B cell (primary cell): ENCODE measurements at regions not wholly inside any gene's neighbourhood (a gene's known extent, or its start where the extent isn't known, plus 50 kb on each side); places are given as distances from the start of the nearest gene placed in this dataset.

Experiments used
- ATAC-seq: fragments of 200-7000 bp; cut with Tn5 transposase; one replicate; pipeline ENCODE4 v1.10.0; 2021; ENCODE audit warnings: low read depth, mild to moderate bottlenecking, moderate number of reproducible peaks, moderate library complexity
- CTCF ChIA-PET: fragments of 350-600 bp; sonication (Branson Sonifier 250); formaldehyde crosslinking; loops from one replicate; lab custom pipeline; 2021; ENCODE audit warnings: antibody characterized with exemption, inconsistent platforms; lab: Charles Lee
- POLR2A ChIA-PET: fragments of 350-600 bp; sonication (Branson Sonifier 250); formaldehyde crosslinking; loops from one replicate; lab custom pipeline; 2021; ENCODE audit warnings: antibody characterized with exemption; lab: Charles Lee
- DNase-seq: peaks from one replicate; pipeline ENCODE4 v3.0.0; 2013
- H2AFZ ChIP-seq: 2 replicates; pipeline ENCODE4 v1.6.1; 2012; ENCODE audit warnings: mild to moderate bottlenecking, low read depth, low read length; ENCODE audit not compliant: insufficient read depth, poor library complexity, severe bottlenecking
- H3K27ac ChIP-seq, 2 donors: 1 replicate in 1 of 2; 2 replicates in 1 of 2; pipeline ENCODE4 v1.5.1; 2012 to 2013; ENCODE audit warnings: low read length in 2 of 2, mild to moderate bottlenecking in 2 of 2, moderate library complexity in 1 of 2
- H3K27me3 ChIP-seq, 4 experiments: fragments of 200-600 bp in 1 of 4; sonication (generic) in 1 of 4; replicated peaks in 1 of 4; 1 replicate in 2 of 4; 2 replicates in 2 of 4; pipeline versions ENCODE4 v1.6.1 to v1.7.0; 2013 to 2016; ENCODE audit warnings: low read length in 3 of 4, mild to moderate bottlenecking in 2 of 4, mixed read lengths in 1 of 4, moderate library complexity in 1 of 4; ENCODE audit not compliant: insufficient read depth in 4 of 4, control insufficient read depth in 3 of 4; ENCODE audit errors: control extremely low read depth in 1 of 4
- H3K36me3 ChIP-seq, 2 experiments: replicated peaks in 1 of 2; 1 replicate in 1 of 2; 2 replicates in 1 of 2; pipeline versions ENCODE4 v1.6.1 to v1.7.1; 2013; ENCODE audit warnings: low read length in 1 of 2; ENCODE audit not compliant: insufficient read depth in 2 of 2, control insufficient read depth in 1 of 2; ENCODE audit errors: control extremely low read depth in 1 of 2, extremely low read depth in 1 of 2
- H3K4me1 ChIP-seq, 2 donors: fragments of 200-600 bp in 1 of 2; sonication (generic) in 1 of 2; 1 replicate in 1 of 2; 2 replicates in 1 of 2; pipeline versions ENCODE4 v1.5.1 to v1.6.1; 2013 to 2017; ENCODE audit warnings: low read length in 2 of 2; ENCODE audit not compliant: control insufficient read depth in 2 of 2, insufficient read depth in 2 of 2
- H3K4me2 ChIP-seq: replicated peaks from 2 replicates; pipeline ENCODE3; 2012; ENCODE audit warnings: mild to moderate bottlenecking, low read depth, low read length; ENCODE audit not compliant: poor library complexity, severe bottlenecking
- H3K4me3 ChIP-seq, 5 experiments: fragments of 200-600 bp in 1 of 5; sonication (generic) in 1 of 5; 1 replicate in 3 of 5; 2 replicates in 2 of 5; pipeline versions ENCODE4 v1.5.1 to v1.7.0; 2011 to 2016; ENCODE audit warnings: low read length in 4 of 5, mild to moderate bottlenecking in 4 of 5, low read depth in 2 of 5, control low read depth in 1 of 5, moderate library complexity in 1 of 5; ENCODE audit not compliant: insufficient read depth in 1 of 5; ENCODE audit errors: control extremely low read depth in 1 of 5, extremely low read depth in 1 of 5
- H3K79me2 ChIP-seq: fragments of 200-600 bp; sonication (generic); one replicate; pipeline ENCODE4 v1.6.0; 2016; ENCODE audit warnings: low read length; ENCODE audit not compliant: control insufficient read depth, insufficient read depth
- H3K9ac ChIP-seq: fragments of 200-600 bp; sonication (generic); 2 replicates; pipeline ENCODE4 v1.6.1; 2017; ENCODE audit warnings: mild to moderate bottlenecking, low read length, moderate library complexity
- H3K9me3 ChIP-seq, 3 donors: one replicate each; pipeline versions ENCODE4 v1.6.1 to v1.7.1; 2013; ENCODE audit warnings: low read length in 2 of 3; ENCODE audit not compliant: control insufficient read depth in 2 of 3, insufficient read depth in 1 of 3; ENCODE audit errors: control extremely low read depth in 1 of 3
- H4K20me1 ChIP-seq: 2 replicates; pipeline ENCODE4 v1.6.0; 2012; ENCODE audit warnings: mild to moderate bottlenecking, low read length; ENCODE audit not compliant: insufficient read depth, control insufficient read depth, poor library complexity, severe bottlenecking
- H3K27ac Mint-ChIP-seq: one replicate; pipeline ENCODE4 v1.8.0; 2021; ENCODE audit warnings: mixed read lengths
- H3K27me3 Mint-ChIP-seq: one replicate; pipeline ENCODE4 v1.8.0; 2021; ENCODE audit warnings: mixed read lengths
- H3K4me1 Mint-ChIP-seq: one replicate; pipeline ENCODE4 v1.8.0; 2021; ENCODE audit warnings: mixed read lengths
- H3K4me3 Mint-ChIP-seq: one replicate; pipeline ENCODE4 v1.8.0; 2021; ENCODE audit warnings: mixed read lengths
- H3K9me3 Mint-ChIP-seq: one replicate; pipeline ENCODE4 v1.8.0; 2022; ENCODE audit warnings: mixed read lengths; ENCODE audit not compliant: insufficient read depth
- CTCF ChIP-seq: fragments of 200-600 bp; IDR thresholded peaks from one replicate; pipeline ENCODE4 v1.8.0; 2022; ENCODE audit warnings: antibody characterized with exemption, mild to moderate bottlenecking
- EZH2 ChIP-seq: IDR thresholded peaks from 2 replicates; pipeline ENCODE4 v1.6.1; 2012; ENCODE audit warnings: borderline replicate concordance, low read depth, mild to moderate bottlenecking, moderate library complexity, low read length; ENCODE audit not compliant: insufficient read depth, poor library complexity, severe bottlenecking
- WGBS: methylation state at CpG from one replicate; pipeline ENCODE4 v1.1.5; 2013; ENCODE audit warnings: missing lambda C conversion rate; ENCODE audit not compliant: insufficient coverage; 5-methylcytosine and 5-hydroxymethylcytosine counted together
- intact Hi-C: fragments of 100-400 bp; cut with micrococcal nuclease; formaldehyde crosslinking; loops from one replicate; pipeline ENCODE4 v1.10.0; 2022

DNA sequence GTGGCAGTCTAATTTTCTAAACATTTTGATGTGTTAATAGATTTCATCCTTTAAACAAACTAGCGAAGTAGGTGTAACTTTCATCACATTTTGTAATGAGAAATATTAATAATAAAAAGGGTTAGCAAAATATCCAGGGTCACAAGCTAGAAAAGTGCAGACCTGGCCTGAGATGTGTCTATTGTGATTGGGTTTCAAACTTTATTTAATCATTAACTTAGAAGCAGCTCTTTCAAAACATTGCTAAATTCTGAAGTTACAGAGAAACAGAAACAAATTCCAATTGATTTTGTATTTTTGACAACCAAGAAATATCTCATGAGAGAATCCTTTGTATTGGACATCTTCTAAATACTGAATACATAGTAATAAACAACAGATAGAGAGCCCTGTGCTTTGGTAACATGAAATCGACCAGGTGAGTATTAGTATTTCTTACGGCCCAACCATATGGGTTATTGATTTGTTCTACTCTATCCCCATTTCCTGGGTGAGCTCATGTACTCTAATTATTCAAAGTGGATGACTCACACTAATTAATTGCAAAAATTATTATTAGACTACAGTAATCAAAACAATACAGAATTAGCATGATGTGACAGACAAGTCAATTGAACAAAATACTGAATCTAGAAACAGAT, 1093.8 kb upstream of the AGA start:
- no peak overlapping the region for H3K9ac ChIP-seq
- no peak overlapping the region for H3K27ac ChIP-seq
- no CpG with 5 or more reads among the region's 3 CpGs for WGBS
- H3K4me2 ChIP-seq, result no peak overlapping the region
- POLR2A ChIA-PET, result no interaction called here
- no peak overlapping the region for H3K4me3 ChIP-seq
- no peaks in the 10 kb centered on the region for H3K9me3 ChIP-seq
- H3K27ac Mint-ChIP-seq, result no peak overlapping the region
- H4K20me1 ChIP-seq, result no peaks in the 10 kb centered on the region
- no peaks in the 10 kb centered on the region for H3K27me3 Mint-ChIP-seq
- TF ChIP-seq CTCF, result no peak
- no peak for TF ChIP-seq EZH2
- peaks cover 10% of the 10 kb centered on the region for H3K9me3 Mint-ChIP-seq
- ATAC-seq, result no peak
- H2AFZ ChIP-seq, result no peak overlapping the region
- H3K4me1 Mint-ChIP-seq, result no peaks in the 10 kb centered on the region
- no peaks in the 10 kb centered on the region for H3K36me3 ChIP-seq
- CTCF ChIA-PET, result no interaction called here
- no peak overlapping the region for H3K4me3 Mint-ChIP-seq
- intact Hi-C loops, result no loop called here
- H3K4me1 ChIP-seq, result no peaks in the 10 kb centered on the region
- no peaks in the 10 kb centered on the region for H3K27me3 ChIP-seq
- DNase-seq, result no peak
- H3K79me2 ChIP-seq, result no peaks in the 10 kb centered on the region

DNA sequence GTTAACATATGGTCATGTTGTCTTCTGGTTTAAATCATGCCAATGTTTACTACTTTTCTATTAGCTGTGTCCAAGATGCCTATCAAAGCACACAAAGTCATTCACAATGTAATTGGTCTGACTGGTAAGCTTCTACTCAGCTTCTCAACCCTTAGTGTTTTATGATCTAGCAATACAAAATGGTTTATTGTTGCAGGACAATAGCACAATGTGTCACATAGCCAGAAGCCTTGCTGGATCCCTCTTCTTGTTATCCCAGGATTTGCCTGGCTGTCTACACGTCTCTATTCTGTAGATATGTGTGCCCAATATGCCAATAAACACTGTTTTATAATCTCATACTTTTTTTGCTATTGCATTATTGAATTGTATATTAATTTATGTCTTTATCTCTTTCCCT, 1111.0 kb upstream of the AGA start:
- no peak for ATAC-seq
- intact Hi-C loops, result no loop called here
- POLR2A ChIA-PET, result no interaction called here

More for the DNA sequence above, 1111.0 kb upstream of the AGA start:
- H3K27ac Mint-ChIP-seq, result no peak overlapping the region
- no peak overlapping the region for H3K9ac ChIP-seq
- no peak overlapping the region for H3K4me3 Mint-ChIP-seq
- no peak overlapping the region for H3K4me3 ChIP-seq
- TF ChIP-seq CTCF (no peak), EZH2 (no peak)
- H3K4me2 ChIP-seq, result no peak overlapping the region
- CTCF ChIA-PET, result no interaction called here
- no peaks in the 10 kb centered on the region for H4K20me1 ChIP-seq
- no peak overlapping the region for H3K27ac ChIP-seq
- H2AFZ ChIP-seq, result no peak overlapping the region
- H3K9me3 ChIP-seq, result no peaks in the 10 kb centered on the region
- no peaks in the 10 kb centered on the region for H3K27me3 ChIP-seq
- H3K4me1 Mint-ChIP-seq, result no peaks in the 10 kb centered on the region
- DNase-seq, result no peak
- peaks cover 2% of the 10 kb centered on the region for H3K9me3 Mint-ChIP-seq
- no peaks in the 10 kb centered on the region for H3K4me1 ChIP-seq
- no peaks in the 10 kb centered on the region for H3K27me3 Mint-ChIP-seq
- H3K36me3 ChIP-seq, result no peaks in the 10 kb centered on the region
- no peaks in the 10 kb centered on the region for H3K79me2 ChIP-seq
- no CpG with 5 or more reads among the region's 1 CpG for WGBS
